Memory B cell (primary cell): ENCODE measurements at regions not wholly inside any gene's neighbourhood (a gene's known extent, or its start where the extent isn't known, plus 50 kb on each side); places are given as distances from the start of the nearest gene placed in this dataset.
A peak's percentile ranks its signal among the peaks of the same experiment; 100 is the strongest.
"Not testable (repeated sequence)": the region's sequence is repeated elsewhere in the genome, so short reads cannot be mapped to it uniquely, and the experiment has no call there.

Source experiments
- ATAC-seq: fragments of 150-1000 bp; cut with Tn5 transposase; 2 replicates; pipeline ENCODE4 v1.10.0; 2021; ENCODE audit warnings: low read depth, mild to moderate bottlenecking, moderate library complexity
- DNase-seq, 2 donors: peaks; one replicate each; pipeline ENCODE4 v3.0.0; 2022; ENCODE audit warnings: low spot score in 2 of 2
- H3K27ac Mint-ChIP-seq: one replicate; pipeline ENCODE4 v1.8.0; 2022; ENCODE audit warnings: mild to moderate bottlenecking, moderate library complexity, mixed read lengths
- H3K27me3 Mint-ChIP-seq: one replicate; pipeline ENCODE4 v1.8.0; 2022; ENCODE audit warnings: mixed read lengths
- H3K36me3 Mint-ChIP-seq: one replicate; pipeline ENCODE4 v1.8.0; 2022; ENCODE audit warnings: mild to moderate bottlenecking, mixed read lengths
- H3K4me1 Mint-ChIP-seq: one replicate; pipeline ENCODE4 v1.8.0; 2022; ENCODE audit warnings: mixed read lengths
- H3K4me3 Mint-ChIP-seq: one replicate; pipeline ENCODE4 v1.8.0; 2022; ENCODE audit warnings: mild to moderate bottlenecking, moderate library complexity, mixed read lengths
- H3K9me3 Mint-ChIP-seq: one replicate; pipeline ENCODE4 v1.8.0; 2022; ENCODE audit warnings: mixed read lengths

- H3K4me3 Mint-ChIP-seq = no peak overlapping the region
- H3K27ac Mint-ChIP-seq = no peak overlapping the region
- no peaks in the 10 kb centered on the region for H3K9me3 Mint-ChIP-seq
- no peaks in the 10 kb centered on the region for H3K36me3 Mint-ChIP-seq
- peaks cover 7% of the 10 kb centered on the region for H3K27me3 Mint-ChIP-seq
- DNase-seq (no peak), ATAC-seq (no peak)
- no peaks in the 10 kb centered on the region for H3K4me1 Mint-ChIP-seq
Measured at GRCh38 chr2:236998758-236999157, 86.9 kb upstream of the COPS8 start.

DNA sequence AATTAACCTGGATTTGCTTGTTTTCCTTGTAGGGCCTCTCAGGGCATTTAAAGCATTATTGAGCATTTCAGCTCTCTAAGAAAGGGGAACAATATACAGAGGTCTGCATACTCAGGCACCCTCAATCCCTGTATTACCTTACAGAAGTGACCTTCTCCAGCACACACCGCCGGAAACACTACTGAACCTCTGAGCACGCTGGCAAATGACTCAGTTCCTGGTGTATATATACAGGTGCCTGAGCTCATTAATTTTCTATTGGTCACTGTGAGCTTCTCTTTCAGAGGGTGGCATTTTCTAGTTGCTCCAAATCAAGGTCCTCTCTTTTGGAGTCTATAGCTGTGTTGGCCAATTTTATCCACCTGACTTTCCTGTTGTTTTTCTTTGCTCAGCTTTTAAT is 85.2 kb upstream of the COPS8 start:
- peaks cover 9% of the 10 kb centered on the region for H3K27me3 Mint-ChIP-seq
- no peaks in the 10 kb centered on the region for H3K4me1 Mint-ChIP-seq
- H3K27ac Mint-ChIP-seq = no peak overlapping the region
- DNase-seq (no peak), ATAC-seq (no peak)
- H3K9me3 Mint-ChIP-seq = no peaks in the 10 kb centered on the region
- H3K4me3 Mint-ChIP-seq = no peak overlapping the region
- H3K36me3 Mint-ChIP-seq = no peaks in the 10 kb centered on the region

GRCh38 chr2:237005341-237005740 is 80.3 kb upstream of the COPS8 start:
- H3K36me3 Mint-ChIP-seq, H3K27me3 Mint-ChIP-seq, H3K27ac Mint-ChIP-seq, ATAC-seq, DNase-seq, H3K9me3 Mint-ChIP-seq, H3K4me1 Mint-ChIP-seq, H3K4me3 Mint-ChIP-seq: not testable (repeated sequence)

DNA sequence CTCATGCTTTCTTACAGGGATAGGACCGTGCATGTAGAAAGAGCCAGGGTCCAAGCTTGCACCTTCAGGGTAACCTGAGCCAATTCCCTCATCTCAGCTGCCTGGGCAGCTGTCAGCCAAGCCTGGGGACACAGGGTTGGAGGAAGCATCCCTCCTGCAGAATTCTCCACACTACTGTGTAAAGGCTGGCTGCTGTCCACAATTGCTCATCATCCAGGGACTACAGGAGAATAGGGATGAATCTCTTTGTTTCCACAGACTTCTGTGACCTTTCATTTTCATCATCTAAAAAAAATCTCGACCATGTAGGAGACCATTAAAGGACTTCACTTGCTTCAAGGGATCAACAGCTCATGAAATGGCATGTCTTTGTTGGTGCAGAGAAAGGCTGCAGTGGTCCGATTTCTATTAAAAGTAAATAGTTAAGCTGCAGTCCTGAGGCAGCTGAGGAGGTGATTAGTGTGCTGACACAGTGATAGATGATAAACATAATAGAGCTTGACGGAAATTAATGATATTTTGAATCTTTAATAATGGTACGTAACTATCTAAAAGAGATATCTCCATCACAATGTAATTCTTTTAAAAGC is 74.4 kb upstream of the COPS8 start:
- Mint-ChIP-seq H3K9me3 (no peaks in the 10 kb centered on the region), H3K4me3 (no peak overlapping the region), H3K36me3 (no peaks in the 10 kb centered on the region), H3K27me3 (peaks cover 2% of the 10 kb centered on the region), H3K27ac (no peak overlapping the region), H3K4me1 (no peaks in the 10 kb centered on the region)
- ATAC-seq (no peak), DNase-seq (no peak)

GRCh38 chr2:237012004-237012403 is 73.7 kb upstream of the COPS8 start:
- no peaks in the 10 kb centered on the region for H3K9me3 Mint-ChIP-seq
- H3K4me3 Mint-ChIP-seq = no peak overlapping the region
- ATAC-seq = no peak
- H3K4me1 Mint-ChIP-seq = no peaks in the 10 kb centered on the region
- no peak for DNase-seq
- no peaks in the 10 kb centered on the region for H3K36me3 Mint-ChIP-seq
- H3K27ac Mint-ChIP-seq = no peak overlapping the region
- H3K27me3 Mint-ChIP-seq = peaks cover 2% of the 10 kb centered on the region

DNA sequence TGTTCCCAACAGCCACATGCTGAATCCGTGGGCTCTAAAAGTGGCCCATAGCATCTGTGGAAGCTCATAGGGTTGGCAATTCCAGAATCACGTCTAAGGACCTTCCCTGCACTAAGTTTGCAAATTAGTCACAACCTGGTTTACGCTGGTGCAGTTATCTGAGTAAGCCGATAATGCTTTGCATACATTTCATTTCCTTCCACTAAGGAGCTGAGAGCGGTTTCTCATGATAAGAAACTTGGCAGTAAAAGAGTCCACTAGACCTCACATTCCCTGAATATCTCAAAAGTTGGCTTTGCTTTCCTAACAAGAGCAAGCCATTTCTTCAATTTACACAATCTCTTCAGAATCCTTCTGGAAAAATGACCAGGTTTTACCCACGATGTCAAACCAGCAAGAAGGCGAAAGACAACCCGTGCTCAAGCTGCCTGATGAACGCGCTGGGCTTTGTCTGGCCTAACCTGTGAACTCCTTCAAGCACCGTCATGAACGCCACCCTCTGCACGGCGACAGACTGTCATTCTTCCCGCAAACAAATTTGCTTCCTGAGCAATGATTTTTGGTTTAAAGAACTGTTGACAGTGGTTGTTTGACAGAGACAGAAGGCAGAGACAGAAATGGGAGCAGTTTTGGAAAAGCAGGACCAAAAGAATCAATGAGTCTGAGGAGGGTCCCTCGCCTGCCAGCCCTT is 73.0 kb upstream of the COPS8 start:
- ATAC-seq = no peak
- Mint-ChIP-seq H3K4me1 (no peaks in the 10 kb centered on the region), H3K4me3 (no peak overlapping the region), H3K27ac (no peak overlapping the region), H3K9me3 (no peaks in the 10 kb centered on the region), H3K27me3 (peaks cover 2% of the 10 kb centered on the region), H3K36me3 (no peaks in the 10 kb centered on the region)
- no peak for DNase-seq

DNA sequence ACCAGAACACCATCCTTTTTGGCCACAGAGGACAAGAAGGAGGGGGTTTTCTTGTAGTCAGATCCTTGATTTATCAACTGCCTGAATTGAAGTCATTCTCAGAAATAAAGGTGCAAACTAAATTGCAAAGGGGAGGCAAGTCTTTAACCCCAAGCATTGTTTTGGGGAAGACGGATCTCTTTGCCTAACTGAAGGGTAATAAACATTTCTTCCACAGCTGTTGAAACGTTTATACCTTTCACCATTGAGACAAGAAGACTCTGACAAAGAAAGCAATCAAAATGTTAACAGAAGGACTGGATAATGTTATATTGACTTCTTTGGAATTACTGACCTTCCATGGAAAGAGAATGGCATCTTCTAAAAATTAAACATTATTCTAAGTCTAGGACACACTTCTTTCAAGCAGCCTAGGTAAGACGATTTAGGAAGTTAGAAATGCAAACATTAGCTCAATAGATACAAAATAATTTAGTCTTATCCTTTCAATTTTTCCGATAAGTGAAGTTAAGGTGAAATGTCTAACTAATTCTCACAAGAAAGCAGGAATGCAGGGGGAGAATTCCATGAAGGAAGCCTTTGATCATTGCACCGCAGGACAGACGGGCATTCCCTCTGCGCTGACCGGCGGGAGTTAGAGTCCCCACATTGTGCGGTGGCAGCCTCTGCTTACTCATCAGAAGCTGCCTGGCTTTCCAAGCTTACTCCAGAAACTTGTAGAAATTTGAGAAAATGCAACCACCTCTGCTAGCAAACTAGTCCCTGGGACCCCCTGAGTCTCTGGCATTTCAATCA is 69.4 kb upstream of the COPS8 start:
- Mint-ChIP-seq H3K36me3 (no peaks in the 10 kb centered on the region), H3K4me3 (no peak overlapping the region), H3K27me3 (no peaks in the 10 kb centered on the region), H3K4me1 (no peaks in the 10 kb centered on the region), H3K27ac (no peak overlapping the region), H3K9me3 (no peaks in the 10 kb centered on the region)
- ATAC-seq (no peak), DNase-seq (no peak)

- H3K27ac Mint-ChIP-seq = no peak overlapping the region
- H3K4me3 Mint-ChIP-seq = no peak overlapping the region
- no peaks in the 10 kb centered on the region for H3K4me1 Mint-ChIP-seq
- ATAC-seq (no peak), DNase-seq (no peak)
- H3K36me3 Mint-ChIP-seq = peaks cover 1% of the 10 kb centered on the region
- H3K9me3 Mint-ChIP-seq = no peaks in the 10 kb centered on the region
- H3K27me3 Mint-ChIP-seq = peaks cover 7% of the 10 kb centered on the region
Measured at GRCh38 chr2:237020090-237020489, 65.6 kb upstream of the COPS8 start.

GRCh38 chr2:237022533-237022932 is 63.2 kb upstream of the COPS8 start:
- peaks cover 7% of the 10 kb centered on the region for H3K27me3 Mint-ChIP-seq
- no peak for ATAC-seq
- DNase-seq = no peak
- no peaks in the 10 kb centered on the region for H3K4me1 Mint-ChIP-seq
- no peaks in the 10 kb centered on the region for H3K9me3 Mint-ChIP-seq
- H3K36me3 Mint-ChIP-seq = peaks cover 1% of the 10 kb centered on the region
- no peak overlapping the region for H3K27ac Mint-ChIP-seq
- no peak overlapping the region for H3K4me3 Mint-ChIP-seq

GRCh38 chr2:237024255-237024654 is 61.4 kb upstream of the COPS8 start:
- Mint-ChIP-seq H3K36me3 (peaks cover 1% of the 10 kb centered on the region), H3K9me3 (no peaks in the 10 kb centered on the region), H3K27me3 (peaks cover 7% of the 10 kb centered on the region), H3K27ac (no peak overlapping the region), H3K4me3 (no peak overlapping the region), H3K4me1 (no peaks in the 10 kb centered on the region)
- ATAC-seq (no peak), DNase-seq (no peak)

DNA sequence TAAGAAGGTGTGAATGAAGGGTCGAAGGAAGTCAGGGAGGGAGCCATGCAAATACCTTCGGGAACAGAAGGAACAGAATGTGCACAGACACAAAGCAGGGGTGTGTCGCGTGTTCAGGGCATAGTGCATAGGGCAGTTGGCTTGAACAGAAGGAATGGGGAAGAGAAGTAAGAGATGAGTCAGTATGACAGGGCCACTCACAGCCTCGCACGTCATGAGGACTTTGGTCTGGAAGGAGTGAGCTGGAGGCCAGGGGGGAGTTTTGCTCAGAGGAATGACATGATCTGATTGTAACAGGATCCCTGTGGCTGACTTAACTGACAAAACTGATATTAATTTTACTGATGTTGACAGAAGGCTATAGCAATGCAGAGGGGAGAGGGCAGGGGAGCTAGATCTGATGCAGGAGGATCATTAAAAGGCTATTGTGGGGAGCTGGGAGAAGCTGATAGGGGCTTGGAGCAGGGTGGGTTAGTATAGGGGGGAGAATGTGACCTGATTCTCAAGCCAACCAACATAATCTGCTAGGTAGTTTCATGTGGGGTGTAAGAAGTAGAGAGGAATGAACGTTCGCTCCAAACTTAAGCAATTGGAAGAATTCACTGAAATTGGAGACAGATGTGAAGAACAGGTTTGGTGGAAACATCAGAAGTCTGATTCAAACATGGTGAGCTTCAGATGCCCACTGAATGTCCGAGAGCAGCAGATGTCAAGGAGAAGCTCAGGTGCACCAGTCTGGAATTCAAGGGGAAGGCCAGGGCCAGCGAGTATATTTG is 60.4 kb upstream of the COPS8 start:
- H3K27me3 Mint-ChIP-seq = peaks cover 7% of the 10 kb centered on the region
- H3K9me3 Mint-ChIP-seq = no peaks in the 10 kb centered on the region
- no peaks in the 10 kb centered on the region for H3K4me1 Mint-ChIP-seq
- H3K4me3 Mint-ChIP-seq = no peak overlapping the region
- ATAC-seq (no peak), DNase-seq (no peak)
- H3K36me3 Mint-ChIP-seq = peaks cover 1% of the 10 kb centered on the region
- H3K27ac Mint-ChIP-seq = no peak overlapping the region

- Mint-ChIP-seq H3K27me3 (peaks cover 8% of the 10 kb centered on the region), H3K36me3 (peaks cover 1% of the 10 kb centered on the region), H3K9me3 (no peaks in the 10 kb centered on the region), H3K27ac (no peak overlapping the region), H3K4me1 (peaks cover under 1% of the 10 kb centered on the region), H3K4me3 (no peak overlapping the region)
- DNase-seq (peak; percentile 6 to 14), ATAC-seq (peak; percentile 34)
Measured at GRCh38 chr2:237026981-237027711, 58.5 kb upstream of the COPS8 start.

GRCh38 chr2:237027712-237028029 is 58.0 kb upstream of the COPS8 start:
- ATAC-seq = no peak
- H3K27me3 Mint-ChIP-seq = peaks cover 9% of the 10 kb centered on the region
- H3K27ac Mint-ChIP-seq = no peak overlapping the region
- DNase-seq = no peak
- H3K36me3 Mint-ChIP-seq = no peaks in the 10 kb centered on the region
- H3K9me3 Mint-ChIP-seq = no peaks in the 10 kb centered on the region
- H3K4me1 Mint-ChIP-seq = peaks cover 3% of the 10 kb centered on the region
- no peak overlapping the region for H3K4me3 Mint-ChIP-seq
